Right renal pelvis (tissue), 4 donors: ENCODE measurements at regions not wholly inside any gene's neighbourhood (a gene's known extent, or its start where the extent isn't known, plus 50 kb on each side); places are given as distances from the start of the nearest gene placed in this dataset.
A peak's percentile ranks its signal among the peaks of the same experiment; 100 is the strongest.

Experiments
- DNase-seq, 4 donors: peaks; one replicate each; pipeline ENCODE4 v3.0.0-alpha.2; 2013; ENCODE audit warnings: low read depth in 4 of 4, low spot score in 3 of 4, missing footprints in 1 of 4

GRCh38 chr18:7479756-7480155 is 87.4 kb upstream of the PTPRM start:
- DNase-seq: no peak

GRCh38 chr18:7480879-7481278 is 86.2 kb upstream of the PTPRM start:
- no peak for DNase-seq

- DNase-seq: no peak
These were observed 84.8 kb upstream of the PTPRM start for GRCh38 chr18:7482342-7482741.

GRCh38 chr18:7485616-7486015 is 81.5 kb upstream of the PTPRM start:
- no peak for DNase-seq

- DNase-seq: no peak
These were observed 78.5 kb upstream of the PTPRM start for GRCh38 chr18:7488571-7488970.

- no peak for DNase-seq
These were observed 77.0 kb upstream of the PTPRM start for GRCh38 chr18:7490104-7490503.

GRCh38 chr18:7492385-7492784 is 74.7 kb upstream of the PTPRM start:
- DNase-seq: no peak

- no peak for DNase-seq
These were observed 70.0 kb upstream of the PTPRM start for GRCh38 chr18:7497081-7497480.

- DNase-seq: no peak
These were observed 56.0 kb upstream of the PTPRM start for GRCh38 chr18:7511106-7511505.

GRCh38 chr18:7512348-7512747 is 54.8 kb upstream of the PTPRM start:
- peak; percentile 13 to 36 (median 30) for DNase-seq

- no peak for DNase-seq
These were observed 54.1 kb upstream of the PTPRM start for GRCh38 chr18:7512990-7513389.

- DNase-seq: no peak
These were observed 52.2 kb upstream of the PTPRM start for GRCh38 chr18:7514796-7515440.

GRCh38 chr18:7516266-7517117 is 50.6 kb upstream of the PTPRM start:
- DNase-seq: no peak
